A549 (cell line): ENCODE measurements at regions not wholly inside any gene's neighbourhood (a gene's known extent, or its start where the extent isn't known, plus 50 kb on each side); places are given as distances from the start of the nearest gene placed in this dataset.

Experiments
- ATAC-seq, 2 experiments: fragments of 200-7000 bp in 1 of 2; fragments of >200 bp in 1 of 2; cut with Nextera tagmentation in 1 of 2; cut with Tn5 transposase in 1 of 2; 3 replicates each; pipeline versions ENCODE4 v1.8.0 to v1.9.1; 2018 to 2020; ENCODE audit warnings: mild to moderate bottlenecking in 1 of 2, moderate library complexity in 1 of 2
- CTCF ChIA-PET: fragments of 300-600 bp; sonication (Branson Sonifier 250); formaldehyde crosslinking; extraction: SDS; loops from one replicate; lab custom pipeline; 2021; ENCODE audit warnings: antibody characterized with exemption, inconsistent platforms; lab: Yijun Ruan, JAX
- POLR2A ChIA-PET: fragments of 350-600 bp; formaldehyde crosslinking; extraction: SDS; loops from one replicate; lab custom pipeline; 2021; ENCODE audit warnings: antibody characterized with exemption, inconsistent platforms; lab: Yijun Ruan, JAX
- DNase-seq, 2 experiments: peaks; one replicate each; pipeline versions ENCODE4 v3.0.0 to v3.0.0-alpha.2; 2011 to 2016; ENCODE audit warnings: low read depth in 1 of 2, low spot score in 1 of 2
- FAIRE-seq: peaks from 2 replicates; lab custom pipeline; 2011; peaks lifted over from hg19 to GRCh38; lab: Jason Lieb, UNC
- H3K27ac ChIP-seq, 2 experiments: fragments of >200 bp; sonication (Bioruptor Twin); formaldehyde crosslinking; 3 replicates each; pipeline ENCODE4 v1.5.1; 2016 to 2017
- H3K4me1 ChIP-seq: fragments of >200 bp; sonication (Bioruptor Twin); formaldehyde crosslinking; 3 replicates; pipeline ENCODE4 v1.6.1; 2016
- H3K4me2 ChIP-seq: fragments of >200 bp; sonication (Bioruptor Twin); formaldehyde crosslinking; 3 replicates; pipeline ENCODE4 v1.6.1; 2016
- H3K4me3 ChIP-seq: fragments of >200 bp; sonication (Bioruptor Twin); formaldehyde crosslinking; 3 replicates; pipeline ENCODE4 v1.5.1; 2016
- H3K9me3 ChIP-seq: fragments of >200 bp; sonication (Bioruptor Twin); formaldehyde crosslinking; 3 replicates; pipeline ENCODE4 v1.6.1; 2016
- ATOH8 ChIP-seq: fragments of 250-450 bp; sonication (Bioruptor Pico); IDR thresholded peaks from 2 replicates; pipeline ENCODE4 v1.5.0; 2020; ENCODE audit warnings: low read depth, mild to moderate bottlenecking, moderate library complexity
- BCL3 ChIP-seq: fragments of >200 bp; sonication (Bioruptor Twin); formaldehyde crosslinking; IDR thresholded peaks from 3 replicates; pipeline ENCODE4 v1.6.1; 2016
- CBX8 ChIP-seq: fragments of 200-600 bp; sonication (generic); IDR thresholded peaks from 2 replicates; pipeline ENCODE4 v1.6.1; 2016
- CEBPB ChIP-seq, 2 experiments: fragments of >200 bp in 1 of 2; sonication (Bioruptor Twin) in 1 of 2; formaldehyde crosslinking in 1 of 2; IDR thresholded peaks; 2 replicates each; pipeline ENCODE4 v1.6.1; 2012 to 2016
- CHD2 ChIP-seq: fragments of 150-350 bp; IDR thresholded peaks from 2 replicates; pipeline ENCODE4 v1.6.1; 2014; ENCODE audit warnings: low read length; ENCODE audit not compliant: partially characterized antibody
- E2F6 ChIP-seq: IDR thresholded peaks from 2 replicates; pipeline ENCODE4 v1.6.1; 2012; ENCODE audit warnings: low read depth, borderline replicate concordance
- EHMT2 ChIP-seq: fragments of 200-600 bp; sonication (generic); IDR thresholded peaks from 2 replicates; pipeline ENCODE4 v1.6.1; 2016; ENCODE audit warnings: antibody characterized with exemption, low read depth, mild to moderate bottlenecking, moderate library complexity
- EP300 ChIP-seq, 2 experiments: fragments of >200 bp; sonication (Bioruptor Twin); formaldehyde crosslinking; IDR thresholded peaks; 2 replicates in 1 of 2; 3 replicates in 1 of 2; pipeline ENCODE4 v1.6.1; 2016 to 2017
- ESRRA ChIP-seq: fragments of 150-350 bp; IDR thresholded peaks from 2 replicates; pipeline ENCODE4 v1.6.1; 2014; ENCODE audit warnings: mild to moderate bottlenecking, low read length, borderline replicate concordance
- FOSL2 ChIP-seq, 2 experiments: fragments of 450-650 bp in 1 of 2; fragments of >200 bp in 1 of 2; sonication (Bioruptor Twin) in 1 of 2; formaldehyde crosslinking; IDR thresholded peaks; 2 replicates each; pipeline versions ENCODE4 v1.5.0 to v1.6.1; 2016 to 2020; ENCODE audit warnings: mild to moderate bottlenecking in 1 of 2, moderate library complexity in 1 of 2
- FOXS1 ChIP-seq: fragments of 250-450 bp; sonication (Bioruptor Pico); IDR thresholded peaks from 2 replicates; pipeline ENCODE4 v1.5.0; 2020; ENCODE audit warnings: mild to moderate bottlenecking, moderate library complexity
- HDAC2 ChIP-seq: fragments of 200-600 bp; sonication (generic); IDR thresholded peaks from 2 replicates; pipeline ENCODE4 v1.6.1; 2016
- HOXB5 ChIP-seq: fragments of 250-450 bp; sonication (Bioruptor Pico); IDR thresholded peaks from 2 replicates; pipeline ENCODE4 v1.5.0; 2020; ENCODE audit warnings: mild to moderate bottlenecking, moderate library complexity
- JUNB ChIP-seq: fragments of >200 bp; sonication (Bioruptor Twin); formaldehyde crosslinking; IDR thresholded peaks from 2 replicates; pipeline ENCODE4 v1.6.1; 2016
- MAFK ChIP-seq: fragments of 450-650 bp; IDR thresholded peaks from 2 replicates; pipeline ENCODE4 v1.6.1; 2014; ENCODE audit not compliant: partially characterized antibody
- MYC ChIP-seq: IDR thresholded peaks from 2 replicates; pipeline ENCODE4 v1.6.1; 2012; ENCODE audit warnings: mild to moderate bottlenecking, inconsistent platforms, low read length, improper control_type of control experiment, borderline replicate concordance
- NFE2L2 ChIP-seq: fragments of 150-350 bp; conservative IDR thresholded peaks from 2 replicates; pipeline ENCODE4 v1.6.1; 2014; ENCODE audit warnings: low read length
- NR3C1 ChIP-seq: fragments of >200 bp; sonication (Bioruptor Twin); formaldehyde crosslinking; IDR thresholded peaks from 3 replicates; pipeline ENCODE4 v1.6.1; 2017
- PHF8 ChIP-seq: fragments of 200-600 bp; sonication (generic); IDR thresholded peaks from 2 replicates; pipeline ENCODE4 v1.6.1; 2016; ENCODE audit warnings: low read depth, mild to moderate bottlenecking, antibody characterized with exemption, moderate library complexity, borderline replicate concordance
- POLR2A ChIP-seq: IDR thresholded peaks from 2 replicates; pipeline ENCODE4 v1.6.1; 2012; ENCODE audit warnings: mild to moderate bottlenecking, low read length
- RAD21 ChIP-seq, 2 experiments: fragments of >200 bp in 1 of 2; sonication (Bioruptor Twin) in 1 of 2; formaldehyde crosslinking in 1 of 2; IDR thresholded peaks in 1 of 2; conservative IDR thresholded peaks in 1 of 2; 2 replicates in 1 of 2; 3 replicates in 1 of 2; pipeline ENCODE4 v1.6.1; 2012 to 2018; ENCODE audit warnings: inconsistent platforms in 1 of 2
- REST ChIP-seq: fragments of 200-600 bp; sonication (generic); IDR thresholded peaks from 2 replicates; pipeline ENCODE4 v1.6.1; 2016; ENCODE audit warnings: antibody characterized with exemption, mild to moderate bottlenecking, moderate library complexity
- SMC3 ChIP-seq: fragments of >200 bp; sonication (Bioruptor Twin); formaldehyde crosslinking; IDR thresholded peaks from 3 replicates; pipeline ENCODE4 v1.6.1; 2018; ENCODE audit warnings: inconsistent platforms
- TFCP2L1 ChIP-seq: fragments of 250-450 bp; sonication (Bioruptor Pico); IDR thresholded peaks from 2 replicates; pipeline ENCODE4 v1.5.0; 2021; ENCODE audit warnings: mild to moderate bottlenecking
- WGBS: methylation state at CpG from one replicate; pipeline ENCODE4 v1.1.6; 2017; ENCODE audit errors: missing lambda C conversion rate; 5-methylcytosine and 5-hydroxymethylcytosine counted together
- TF ChIP-seq, protein P1 (sequence below): IDR thresholded peaks from 2 replicates; pipeline ENCODE4 v1.6.1; 2012

DNA sequence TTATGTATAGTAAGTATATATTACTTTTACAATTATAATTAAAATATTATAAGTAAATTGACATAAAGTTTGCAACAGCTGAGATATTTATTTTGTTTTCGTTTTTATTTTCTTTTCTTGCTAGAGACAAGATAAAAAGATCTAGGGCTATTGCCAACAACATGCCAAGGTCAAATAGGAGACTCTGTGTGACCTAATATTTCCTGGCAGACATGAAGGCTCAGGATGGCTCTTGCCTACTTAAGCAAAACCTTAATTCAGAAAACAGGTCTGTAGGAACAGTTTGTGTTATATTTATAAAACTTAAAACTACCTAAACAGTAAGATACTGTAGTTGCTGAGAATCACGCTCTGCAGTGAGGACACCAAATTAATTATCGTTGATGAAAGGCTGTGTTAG is 145.2 kb downstream of the RFC3 start:
- H3K9me3 ChIP-seq: no peaks in the 10 kb centered on the region
- H3K4me2 ChIP-seq: no peak overlapping the region
- no peak overlapping the region for H3K27ac ChIP-seq
- 64% methylated on average over 3 of the region's 3 CpGs for WGBS
- ATAC-seq (no peak), FAIRE-seq (no peak), DNase-seq (no peak)
- CTCF ChIA-PET: no interaction called here
- H3K4me1 ChIP-seq: no peaks in the 10 kb centered on the region
- no peak overlapping the region for H3K4me3 ChIP-seq
- POLR2A ChIA-PET: no interaction called here
- TF ChIP-seq NFE2L2 (no peak), CEBPB (IDR thresholded peaks at IDR 0.05) (no peak), FOXS1 (CRISPR knock-in tag) (no peak), EHMT2 (no peak), ESRRA (no peak), HDAC2 (no peak), ATOH8 (CRISPR knock-in tag) (no peak), SMC3 (no peak), CBX8 (no peak)

- ChIA-PET CTCF (no interaction called here), POLR2A (no interaction called here)
- no peaks in the 10 kb centered on the region for H3K4me1 ChIP-seq
- TF ChIP-seq BCL3 (no peak), MYC (no peak), E2F6 (no peak), JUNB (no peak), HDAC2 (no peak), CHD2 (no peak), FOSL2 (IDR thresholded peaks at IDR 0.05) (no peak), FOSL2 (CRISPR knock-in tag; IDR thresholded peaks at IDR 0.05) (no peak), HOXB5 (CRISPR knock-in tag) (no peak), RAD21 (conservative IDR thresholded peaks at IDR 0.05 in 1 of 2, IDR thresholded peaks at IDR 0.05 in 1 of 2) (no peak), MAFK (no peak), EHMT2 (no peak), PHF8 (no peak), ATOH8 (CRISPR knock-in tag) (no peak), TFCP2L1 (CRISPR knock-in tag) (no peak), EP300 (IDR thresholded peaks at IDR 0.05) (no peak), REST (no peak), NR3C1 (no peak), POLR2A (no peak)
- TF ChIP-seq, protein P1, sequence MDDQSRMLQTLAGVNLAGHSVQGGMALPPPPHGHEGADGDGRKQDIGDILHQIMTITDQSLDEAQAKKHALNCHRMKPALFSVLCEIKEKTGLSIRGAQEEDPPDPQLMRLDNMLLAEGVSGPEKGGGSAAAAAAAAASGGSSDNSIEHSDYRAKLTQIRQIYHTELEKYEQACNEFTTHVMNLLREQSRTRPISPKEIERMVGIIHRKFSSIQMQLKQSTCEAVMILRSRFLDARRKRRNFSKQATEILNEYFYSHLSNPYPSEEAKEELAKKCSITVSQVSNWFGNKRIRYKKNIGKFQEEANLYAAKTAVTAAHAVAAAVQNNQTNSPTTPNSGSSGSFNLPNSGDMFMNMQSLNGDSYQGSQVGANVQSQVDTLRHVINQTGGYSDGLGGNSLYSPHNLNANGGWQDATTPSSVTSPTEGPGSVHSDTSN: no peak
- no peak for DNase-seq
- H3K9me3 ChIP-seq: no peaks in the 10 kb centered on the region
- ATAC-seq: no peak
- no peak overlapping the region for H3K4me3 ChIP-seq
- FAIRE-seq: no peak
- H3K4me2 ChIP-seq: no peak overlapping the region
- WGBS: 70% methylated on average over 4 of the region's 4 CpGs
- H3K27ac ChIP-seq: no peak overlapping the region
These were observed 145.9 kb downstream of the RFC3 start for GRCh38 chr13:33963895-33964294.
